AG10803 (cell line): ENCODE measurements at regions not wholly inside any gene's neighbourhood (a gene's known extent, or its start where the extent isn't known, plus 50 kb on each side); places are given as distances from the start of the nearest gene placed in this dataset.
"Not testable (repeated sequence)": the region's sequence is repeated elsewhere in the genome, so short reads cannot be mapped to it uniquely, and the experiment has no call there.

Source experiments
- DNase-seq: peaks from one replicate; pipeline ENCODE4 v3.0.0; 2010; ENCODE audit warnings: low read depth
- H3K4me3 ChIP-seq: 2 replicates; pipeline ENCODE4 v1.5.1; 2011; ENCODE audit warnings: mild to moderate bottlenecking, low read length, control low read depth
- CTCF ChIP-seq: conservative IDR thresholded peaks from 2 replicates; pipeline ENCODE4 v1.5.1; 2011; ENCODE audit warnings: mild to moderate bottlenecking, low read length, control low read depth, inconsistent platforms

DNA sequence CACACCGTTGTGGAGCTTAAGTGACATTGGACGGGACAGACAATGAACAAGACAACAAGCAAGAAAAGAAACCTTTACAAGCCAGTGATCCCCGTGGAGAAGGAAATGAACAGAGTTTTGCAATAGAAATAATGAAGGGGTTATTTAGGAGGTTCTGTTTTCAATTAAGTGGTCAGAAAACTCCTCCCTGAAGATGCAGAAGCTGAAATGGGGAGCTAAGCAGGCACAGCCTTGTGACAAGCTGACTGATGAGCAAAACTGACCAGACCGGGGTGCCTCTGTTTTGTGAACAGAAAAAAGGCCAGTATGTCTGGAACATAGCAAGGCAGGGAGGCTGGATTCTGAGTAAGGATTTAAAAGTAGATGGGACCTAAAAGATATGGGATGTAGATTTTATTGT is 299.8 kb upstream of the POM121L12 start:
- no peak for TF ChIP-seq CTCF
- H3K4me3 ChIP-seq = no peak overlapping the region
- DNase-seq = no peak

GRCh38 chr7:52728683-52729082 is 306.8 kb upstream of the POM121L12 start:
- not testable (repeated sequence) for H3K4me3 ChIP-seq, DNase-seq

DNA sequence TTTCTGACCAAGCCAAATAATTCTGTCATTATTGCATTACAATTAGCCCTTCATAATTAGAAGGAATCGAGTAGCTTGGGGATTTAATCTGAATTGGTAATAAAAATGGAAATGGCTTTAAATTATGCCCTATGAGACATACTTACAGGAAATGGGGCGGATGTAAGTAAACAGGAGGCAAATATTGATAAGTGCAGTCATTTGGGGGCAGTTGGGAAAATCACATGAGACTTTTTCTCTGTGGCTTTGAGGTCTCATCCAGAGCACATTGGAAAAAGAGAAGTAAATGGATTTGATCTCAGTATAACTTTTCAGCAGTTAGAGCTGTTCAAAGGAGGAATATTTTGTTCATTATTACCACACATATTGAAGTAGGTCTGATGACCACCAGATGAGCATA is 307.8 kb upstream of the POM121L12 start:
- no peak for DNase-seq
- no peak overlapping the region for H3K4me3 ChIP-seq
- no peak for TF ChIP-seq CTCF

DNA sequence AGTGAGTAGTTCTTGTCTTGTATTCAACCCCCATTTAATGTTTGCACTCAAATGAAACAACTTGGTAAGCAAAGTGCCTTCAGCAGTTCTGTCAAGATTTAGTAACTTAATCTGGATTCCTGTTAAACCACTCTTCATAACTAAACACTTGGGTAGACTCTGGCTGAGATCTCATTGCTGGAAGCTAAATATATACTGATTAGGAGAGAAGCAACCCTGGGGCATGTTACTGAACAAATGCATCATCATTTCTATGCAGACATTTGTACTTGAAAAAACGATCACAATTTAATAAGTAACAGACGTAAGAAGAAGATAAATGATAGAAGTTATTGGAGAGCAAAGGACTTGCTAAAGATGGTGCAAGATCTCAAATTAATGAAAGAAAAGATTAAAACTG is 308.4 kb upstream of the POM121L12 start:
- DNase-seq = no peak
- H3K4me3 ChIP-seq = no peak overlapping the region
- no peak for TF ChIP-seq CTCF

DNA sequence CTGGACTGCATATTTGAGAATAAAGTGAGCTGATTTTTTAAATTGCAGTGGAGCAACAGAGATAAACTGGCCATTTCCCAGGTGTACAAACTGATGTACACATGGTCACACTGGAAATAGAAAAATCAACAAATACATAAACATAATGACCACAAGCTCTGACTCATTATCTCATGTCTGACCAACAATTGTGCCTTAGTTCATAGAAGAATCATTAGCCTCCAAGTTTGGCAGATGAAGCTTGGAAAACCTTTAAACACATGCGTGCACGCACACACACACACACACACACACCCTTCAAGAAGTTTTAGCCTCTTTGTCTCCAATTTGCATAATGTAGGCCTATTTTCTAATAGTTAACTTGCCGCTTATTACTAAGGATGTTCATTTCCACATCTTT is 308.9 kb upstream of the POM121L12 start:
- DNase-seq = no peak
- no peak for TF ChIP-seq CTCF
- no peak overlapping the region for H3K4me3 ChIP-seq

DNA sequence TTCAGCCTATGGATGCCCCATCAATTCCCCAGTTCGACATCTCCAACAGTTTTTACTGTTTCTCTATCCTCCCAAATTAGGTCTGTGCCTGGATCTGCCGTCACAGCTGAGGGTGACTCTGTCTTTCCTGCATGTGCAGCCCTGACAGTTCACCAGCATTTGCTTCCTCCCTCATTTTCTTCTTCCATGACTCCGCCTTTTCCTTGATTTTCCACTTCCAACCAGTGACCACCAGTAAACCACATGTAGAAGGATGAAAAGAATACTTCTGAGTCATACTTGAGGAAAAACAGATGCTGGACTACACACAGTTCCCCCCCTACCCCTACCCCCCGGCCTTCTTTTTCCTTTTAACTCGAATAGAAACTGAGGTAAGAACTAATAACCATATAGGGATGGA is 311.8 kb upstream of the POM121L12 start:
- TF ChIP-seq CTCF = no peak
- H3K4me3 ChIP-seq = no peak overlapping the region
- DNase-seq = no peak

GRCh38 chr7:52720856-52721255 is 314.6 kb upstream of the POM121L12 start:
- no peak for DNase-seq
- no peak overlapping the region for H3K4me3 ChIP-seq
- TF ChIP-seq CTCF = no peak

DNA sequence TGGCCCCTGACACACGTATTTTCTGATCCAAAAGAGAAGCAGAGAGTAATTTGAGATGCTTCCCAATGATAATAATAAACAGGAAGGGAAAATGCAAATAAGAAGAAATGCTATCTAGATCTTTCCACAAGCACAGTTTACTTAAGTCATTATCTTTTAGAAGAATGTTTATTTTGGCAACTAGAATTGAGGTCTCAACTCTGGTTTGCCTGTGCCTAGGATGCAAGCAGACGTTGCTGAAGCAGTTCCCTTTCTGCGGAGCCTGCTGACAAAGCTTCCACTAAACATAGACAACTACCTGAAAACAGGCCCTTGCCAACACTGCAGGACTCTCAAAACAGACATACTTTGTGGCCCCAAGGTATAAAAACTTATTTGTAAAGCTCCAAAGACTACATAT is 315.8 kb upstream of the POM121L12 start:
- TF ChIP-seq CTCF = no peak
- no peak overlapping the region for H3K4me3 ChIP-seq
- no peak for DNase-seq
